ENCODE measurements at regions not wholly inside any gene's neighbourhood (a gene's known extent, or its start where the extent isn't known, plus 50 kb on each side); places are given as distances from the start of the nearest gene placed in this dataset.
"Not testable (repeated sequence)": the region's sequence is repeated elsewhere in the genome, so short reads cannot be mapped to it uniquely, and the experiment has no call there.

DNA sequence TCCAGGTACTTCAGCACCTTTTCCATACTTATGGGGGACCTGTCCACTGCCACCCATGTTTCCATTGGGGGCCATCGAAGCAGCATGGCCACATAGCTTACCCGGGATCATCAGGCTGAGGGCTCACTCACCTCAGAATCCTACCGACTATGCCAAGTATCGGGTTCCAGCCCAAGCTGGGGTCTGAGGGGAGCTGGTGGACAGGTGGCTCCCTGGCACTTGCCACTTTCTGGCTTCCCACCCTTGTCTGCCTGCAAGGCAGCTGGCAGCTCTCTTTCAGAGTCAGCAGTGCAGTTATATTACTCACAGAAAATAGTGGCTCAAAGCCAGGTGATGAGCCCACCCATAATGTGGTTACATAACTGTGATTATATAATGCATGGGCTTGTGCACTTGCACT, 1153.8 kb downstream of the STIM2 start:
- Histone ChIP-seq H3K36me3 (no peaks in the 10 kb centered on the region), H3K9me3 (peaks cover 0 to 13% (median 8%) of the 10 kb centered on the region in 4 donors), H3K4me3 (no peak overlapping the region), H3K4me1 (no peaks in the 10 kb centered on the region), H3K27ac (no peak overlapping the region), H3K27me3 (no peaks in the 10 kb centered on the region)
- intact Hi-C loops (cut with DNase I; ENCODE audit: low total_unique reads) = no loop called here
- no peak for DNase-seq
- 75 to 94% (median 90%) methylated on average over 4 of the region's 4 CpGs for WGBS, 5 donors
- TF ChIP-seq EP300 (IDR thresholded peaks at IDR 0.05) (no peak), POLR2AphosphoS5 (IDR thresholded peaks at IDR 0.05) (no peak), POLR2A (IDR thresholded peaks at IDR 0.05) (no peak)
- TF ChIP-seq, protein P1, sequence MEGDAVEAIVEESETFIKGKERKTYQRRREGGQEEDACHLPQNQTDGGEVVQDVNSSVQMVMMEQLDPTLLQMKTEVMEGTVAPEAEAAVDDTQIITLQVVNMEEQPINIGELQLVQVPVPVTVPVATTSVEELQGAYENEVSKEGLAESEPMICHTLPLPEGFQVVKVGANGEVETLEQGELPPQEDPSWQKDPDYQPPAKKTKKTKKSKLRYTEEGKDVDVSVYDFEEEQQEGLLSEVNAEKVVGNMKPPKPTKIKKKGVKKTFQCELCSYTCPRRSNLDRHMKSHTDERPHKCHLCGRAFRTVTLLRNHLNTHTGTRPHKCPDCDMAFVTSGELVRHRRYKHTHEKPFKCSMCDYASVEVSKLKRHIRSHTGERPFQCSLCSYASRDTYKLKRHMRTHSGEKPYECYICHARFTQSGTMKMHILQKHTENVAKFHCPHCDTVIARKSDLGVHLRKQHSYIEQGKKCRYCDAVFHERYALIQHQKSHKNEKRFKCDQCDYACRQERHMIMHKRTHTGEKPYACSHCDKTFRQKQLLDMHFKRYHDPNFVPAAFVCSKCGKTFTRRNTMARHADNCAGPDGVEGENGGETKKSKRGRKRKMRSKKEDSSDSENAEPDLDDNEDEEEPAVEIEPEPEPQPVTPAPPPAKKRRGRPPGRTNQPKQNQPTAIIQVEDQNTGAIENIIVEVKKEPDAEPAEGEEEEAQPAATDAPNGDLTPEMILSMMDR (IDR thresholded peaks at IDR 0.05) = no peak

DNA sequence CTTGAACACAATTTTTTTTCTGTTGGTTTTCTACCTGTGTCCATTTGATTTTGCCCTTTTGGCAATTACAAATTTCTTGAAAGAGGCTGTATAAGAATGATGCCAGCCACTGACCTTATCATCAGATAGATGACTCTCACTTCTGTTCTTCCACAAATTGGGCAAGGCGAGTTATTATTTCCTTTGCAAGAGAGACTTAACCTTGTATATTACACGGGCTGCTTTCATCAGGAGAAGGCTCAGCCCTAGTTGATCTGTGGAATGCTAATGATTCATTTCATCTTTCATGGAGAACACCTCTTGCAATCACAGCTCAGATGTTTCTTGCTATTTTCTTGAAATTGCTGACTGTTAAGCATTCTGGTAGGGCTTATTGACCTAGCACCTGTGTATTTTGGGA, 1155.4 kb downstream of the STIM2 start:
- Histone ChIP-seq H3K9me3 (peaks cover 0 to 13% (median 8%) of the 10 kb centered on the region in 4 donors), H3K36me3 (no peaks in the 10 kb centered on the region), H3K4me1 (no peaks in the 10 kb centered on the region), H3K27me3 (no peaks in the 10 kb centered on the region), H3K27ac (no peak overlapping the region), H3K4me3 (no peak overlapping the region)
- DNase-seq = no peak
- TF ChIP-seq POLR2AphosphoS5 (IDR thresholded peaks at IDR 0.05) (no peak), POLR2A (IDR thresholded peaks at IDR 0.05) (no peak), EP300 (IDR thresholded peaks at IDR 0.05) (no peak)
- TF ChIP-seq, protein P1 (IDR thresholded peaks at IDR 0.05) = no peak
- WGBS, 5 donors = 43 to 69% (median 48%) methylated on average over 2 of the region's 2 CpGs
- intact Hi-C loops (cut with DNase I; ENCODE audit: low total_unique reads) = no loop called here

DNA sequence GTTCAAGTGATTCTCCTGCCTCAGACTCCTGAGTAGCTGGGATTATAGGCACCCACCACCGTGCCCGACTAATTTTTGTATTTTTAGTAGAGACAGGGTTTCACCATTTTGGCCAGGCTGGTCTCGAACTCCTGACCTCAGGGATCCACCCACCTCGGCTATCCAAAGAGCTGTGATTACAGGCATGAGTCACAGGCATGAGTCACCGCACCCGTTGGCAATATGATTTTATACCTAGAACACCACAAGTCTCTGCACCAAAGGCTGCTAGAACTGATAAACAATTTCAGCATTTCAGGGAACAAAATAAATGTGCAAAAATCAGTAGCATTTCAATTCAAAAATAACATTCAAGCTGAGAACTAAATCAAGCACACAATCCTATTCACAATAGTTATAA, 1177.6 kb downstream of the STIM2 start:
- WGBS, 5 donors = 35 to 69% (median 46%) methylated on average over 6 of the region's 6 CpGs
- H3K36me3 ChIP-seq; DNase-seq; H3K4me1 ChIP-seq; H3K4me3 ChIP-seq; H3K9me3 ChIP-seq; H3K27me3 ChIP-seq; intact Hi-C loops (cut with DNase I; ENCODE audit: low total_unique reads); H3K27ac ChIP-seq: not testable (repeated sequence)

DNA sequence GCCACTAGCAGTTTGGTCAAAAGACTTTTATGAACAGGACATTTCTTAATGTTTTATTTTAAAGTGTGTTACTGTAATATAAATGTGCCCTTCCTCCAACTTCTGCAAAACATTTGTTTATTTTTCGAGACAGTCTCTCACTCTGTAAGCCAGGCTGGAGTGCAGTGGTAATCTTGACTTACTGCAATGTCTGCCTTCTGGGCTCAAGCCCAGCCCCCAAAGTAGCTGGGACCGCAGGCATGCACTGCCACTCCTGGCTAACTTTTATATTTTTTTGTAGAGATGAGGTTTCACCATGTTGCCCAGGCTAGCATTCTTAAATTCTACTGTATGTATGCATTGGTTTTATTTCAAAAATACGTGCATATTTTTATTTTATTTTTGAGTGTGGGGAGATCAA, 1201.9 kb downstream of the STIM2 start:
- no peak for DNase-seq
- H3K9me3 ChIP-seq = no peaks in the 10 kb centered on the region
- intact Hi-C loops (cut with DNase I; ENCODE audit: low total_unique reads) = no loop called here
- H3K4me3 ChIP-seq = no peak overlapping the region
- TF ChIP-seq EP300 (IDR thresholded peaks at IDR 0.05) = no peak
- TF ChIP-seq, protein P1 (IDR thresholded peaks at IDR 0.05) = no peak
- no peak for TF ChIP-seq POLR2A (IDR thresholded peaks at IDR 0.05)
- no peak for TF ChIP-seq POLR2AphosphoS5 (IDR thresholded peaks at IDR 0.05)
- H3K27me3 ChIP-seq = no peaks in the 10 kb centered on the region
- no peaks in the 10 kb centered on the region for H3K4me1 ChIP-seq
- H3K36me3 ChIP-seq = no peaks in the 10 kb centered on the region
- 60 to 67% (median 66%) methylated on average over 3 of the region's 3 CpGs for WGBS, 5 donors
- no peak overlapping the region for H3K27ac ChIP-seq

DNA sequence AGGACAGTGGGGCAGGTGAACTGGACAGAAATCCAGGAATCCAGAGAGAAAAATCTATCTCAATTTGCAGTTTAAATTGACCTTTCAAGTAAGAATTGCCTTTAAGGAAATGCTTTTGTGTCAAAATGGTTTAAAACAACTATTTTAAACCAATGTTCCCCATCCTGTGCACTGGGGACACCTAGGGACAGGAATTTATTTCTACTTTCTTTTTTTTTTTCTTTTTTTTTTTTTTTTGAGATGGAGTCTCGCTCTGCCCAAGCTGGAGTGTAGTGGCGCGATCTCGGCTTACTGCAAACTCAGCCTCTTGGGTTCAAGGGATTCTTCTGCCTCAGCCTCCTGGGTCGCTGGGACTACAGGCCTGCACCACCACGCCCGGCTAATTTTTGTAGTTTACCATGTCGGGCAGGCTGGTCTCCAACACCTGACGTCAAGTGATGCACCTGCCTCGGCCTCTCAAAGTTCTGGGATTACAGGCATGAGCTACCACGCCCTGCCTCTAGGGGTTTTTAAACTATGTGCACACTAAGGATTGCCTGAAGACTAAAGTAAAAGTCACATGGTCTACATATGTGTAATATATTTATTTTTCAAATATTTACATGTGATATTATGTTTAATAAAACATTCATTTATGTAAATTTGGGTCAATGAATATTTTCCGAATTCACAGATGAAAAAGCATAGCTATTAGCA, 1213.4 kb downstream of the STIM2 start:
- Histone ChIP-seq H3K4me3 (no peak overlapping the region), H3K27me3 (no peaks in the 10 kb centered on the region), H3K27ac (no peak overlapping the region), H3K36me3 (no peaks in the 10 kb centered on the region), H3K9me3 (peaks cover 0 to 6% (median 0%) of the 10 kb centered on the region in 4 donors), H3K4me1 (no peaks in the 10 kb centered on the region)
- 83 to 90% (median 86%) methylated on average over 12 of the region's 12 CpGs for WGBS, 5 donors
- intact Hi-C loops (cut with DNase I; ENCODE audit: low total_unique reads) = no loop called here
- DNase-seq = no peak
- TF ChIP-seq POLR2AphosphoS5 (IDR thresholded peaks at IDR 0.05) (no peak), EP300 (IDR thresholded peaks at IDR 0.05) (no peak), POLR2A (IDR thresholded peaks at IDR 0.05) (no peak)
- TF ChIP-seq, protein P1 (IDR thresholded peaks at IDR 0.05) = no peak
